ENCODE measurements at regions not wholly inside any gene's neighbourhood (a gene's known extent, or its start where the extent isn't known, plus 50 kb on each side); places are given as distances from the start of the nearest gene placed in this dataset.
"Not testable (repeated sequence)": the region's sequence is repeated elsewhere in the genome, so short reads cannot be mapped to it uniquely, and the experiment has no call there.

- intact Hi-C loops (cut with DNase I) = no loop called here
- ATAC-seq = peak; percentile 70
- no peak for DNase-seq (ENCODE audit: low spot score)
These were observed 83.8 kb downstream of the NIBAN1 start for GRCh38 chr1:184890539-184890973.

DNA sequence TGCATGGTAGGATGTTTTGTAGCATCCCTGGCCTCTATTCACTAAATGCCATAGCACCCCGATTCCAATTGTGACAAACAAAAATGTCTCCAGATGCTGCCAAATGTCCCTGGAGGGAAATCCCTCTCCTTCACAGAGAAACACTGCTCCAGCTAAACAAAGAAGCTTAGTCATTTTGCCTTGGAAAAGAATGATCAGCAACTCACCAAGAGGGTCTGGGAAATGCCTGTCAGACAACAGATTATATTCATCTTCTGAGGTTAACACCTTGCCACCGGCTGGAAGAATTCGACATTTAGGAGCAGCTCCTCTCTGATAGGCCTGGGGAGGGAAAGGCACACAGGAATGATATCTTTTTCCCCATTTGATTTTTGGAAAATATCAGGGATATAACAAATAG lies 84.4 kb downstream of the NIBAN1 start:
- intact Hi-C loops (cut with DNase I) = no loop called here
- ATAC-seq = peak; percentile 48

DNA sequence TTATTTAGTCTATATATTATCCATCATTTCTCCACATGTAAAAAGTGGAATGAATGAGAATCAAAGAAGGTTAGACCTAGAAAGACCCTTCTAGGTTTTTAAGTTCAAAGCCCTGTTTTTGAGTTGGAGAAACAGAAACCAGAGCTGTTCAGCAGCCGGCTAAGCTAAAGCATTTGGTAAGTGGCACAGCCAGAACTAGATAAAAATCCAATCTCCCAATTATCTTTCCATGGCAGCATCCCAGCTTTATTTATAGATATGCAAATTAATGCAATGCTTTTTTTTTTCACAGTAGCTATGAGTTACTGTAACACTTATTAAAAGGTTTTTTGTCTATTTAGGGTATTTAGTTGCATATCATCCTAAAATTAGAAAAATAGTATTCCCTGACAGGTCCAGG lies 85.1 kb downstream of the NIBAN1 start:
- intact Hi-C loops (cut with DNase I) = no loop called here
- no peak for DNase-seq (ENCODE audit: low spot score)
- ATAC-seq = no peak

More for the DNA sequence above, 84.4 kb downstream of the NIBAN1 start:
- no peak for DNase-seq (ENCODE audit: low spot score)

DNA sequence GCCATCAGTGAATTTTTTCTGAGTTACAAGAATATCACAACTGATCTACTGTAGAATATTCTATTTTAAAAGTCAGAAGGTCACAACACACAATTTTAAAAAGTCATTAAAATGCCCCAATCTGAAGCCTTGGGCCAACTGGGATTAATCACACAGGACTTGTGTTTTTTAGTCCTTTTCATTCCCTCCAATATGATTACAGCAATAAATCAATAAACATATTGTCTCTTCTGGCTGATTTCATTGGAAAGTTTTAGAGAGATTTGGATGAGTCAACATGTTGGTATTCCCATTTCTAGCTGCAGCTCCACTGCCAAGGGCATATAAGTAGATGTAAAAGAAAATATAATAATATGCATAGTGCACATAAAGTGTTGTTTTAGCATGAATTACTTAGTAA lies 85.8 kb downstream of the NIBAN1 start:
- DNase-seq (ENCODE audit: low spot score) = no peak
- ATAC-seq = no peak
- intact Hi-C loops (cut with DNase I) = no loop called here

DNA sequence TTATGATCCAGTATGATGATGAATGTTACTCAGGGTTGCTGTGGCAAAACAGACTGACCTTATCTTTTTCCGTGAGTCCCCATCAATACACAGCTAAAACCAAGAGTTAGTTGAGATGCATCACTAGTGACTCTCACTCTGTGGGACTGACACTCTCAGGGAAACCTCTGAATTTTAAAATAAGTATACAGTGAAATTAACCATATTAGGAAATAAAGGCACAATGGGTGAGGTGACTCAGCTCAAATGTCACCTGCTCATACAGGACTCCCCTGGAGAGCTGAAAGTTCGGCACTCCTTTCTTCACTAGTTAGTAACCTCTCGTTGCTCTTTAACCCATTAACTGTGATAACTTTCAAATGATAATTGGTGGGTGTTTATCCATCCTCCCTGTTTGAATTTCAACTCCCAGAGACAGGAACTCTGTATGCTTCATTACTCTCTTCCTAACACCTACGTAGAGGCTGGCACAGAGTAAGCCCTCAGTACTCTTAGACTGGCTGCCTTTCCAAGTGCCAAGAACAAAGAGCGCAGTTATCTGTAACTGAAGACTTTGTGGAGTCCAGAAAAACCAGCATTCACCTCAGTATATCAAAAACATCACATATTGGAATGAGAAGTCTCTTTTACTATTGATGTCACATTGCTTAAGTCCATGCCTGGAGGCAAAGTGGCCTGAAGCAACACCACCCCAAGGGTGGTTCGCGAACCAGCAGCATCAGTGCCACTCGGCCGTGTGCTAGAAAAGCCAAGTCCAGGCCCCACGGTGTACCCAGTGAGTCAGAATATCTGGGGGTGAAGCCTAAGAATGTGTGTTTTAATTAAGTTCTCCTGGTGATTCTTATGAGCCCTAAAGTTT lies 91.1 kb downstream of the NIBAN1 start:
- intact Hi-C loops (cut with DNase I) = no loop called here
- ATAC-seq (no peak), DNase-seq (ENCODE audit: low spot score) (no peak)

DNA sequence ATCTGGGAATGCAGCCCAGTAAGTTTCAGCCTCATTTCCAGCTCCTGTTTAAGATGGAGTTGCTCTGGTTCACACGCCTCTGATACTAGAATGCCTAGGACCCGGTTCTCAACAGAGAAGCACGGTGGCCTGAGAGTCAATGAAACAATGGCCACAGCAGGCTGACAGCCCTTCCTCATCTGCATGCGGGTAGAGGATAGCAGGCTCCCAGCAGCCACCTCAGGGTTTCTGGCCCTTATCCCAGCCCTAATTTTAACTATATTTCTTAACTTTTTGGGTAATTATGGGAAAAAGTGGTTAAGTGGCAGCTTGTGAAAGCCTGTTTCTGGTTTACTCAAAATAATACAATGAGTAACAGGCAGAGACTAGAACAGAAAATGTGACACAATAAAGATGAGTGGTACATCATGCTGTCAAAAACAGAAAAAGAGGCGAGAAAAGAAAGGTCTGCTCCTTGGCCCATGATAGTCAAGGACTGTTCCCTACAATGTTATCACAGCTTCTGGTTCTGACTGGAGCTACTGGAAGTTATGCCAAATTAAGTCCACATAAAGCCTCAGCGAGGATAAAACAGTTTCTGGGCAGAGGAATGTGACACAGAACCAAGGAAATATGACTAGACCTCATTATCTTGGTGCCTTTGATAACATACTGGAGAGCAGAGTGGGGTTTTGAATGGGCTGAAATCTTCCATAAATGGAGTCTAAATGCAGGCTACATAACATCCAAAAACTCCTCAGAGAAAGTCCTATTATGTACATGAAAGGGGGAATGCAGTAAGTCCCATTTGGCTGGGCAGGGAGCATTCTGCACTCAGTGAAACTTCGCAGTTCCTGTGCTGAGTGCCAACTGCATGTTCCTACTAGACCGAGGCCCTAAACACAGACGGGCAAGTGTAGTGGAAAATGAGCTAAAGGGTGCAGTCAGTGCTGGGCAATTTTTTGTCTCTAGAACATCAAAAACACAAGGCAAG lies 92.1 kb downstream of the NIBAN1 start:
- intact Hi-C loops (cut with DNase I) = no loop called here
- ATAC-seq (no peak), DNase-seq (ENCODE audit: low spot score) (no peak)

GRCh38 chr1:184879876-184880557 lies 94.3 kb downstream of the NIBAN1 start:
- DNase-seq (ENCODE audit: low spot score) = no peak
- intact Hi-C loops (cut with DNase I) = no loop called here
- no peak for ATAC-seq

- intact Hi-C loops (cut with DNase I) = no loop called here
- ATAC-seq = no peak
- no peak for DNase-seq (ENCODE audit: low spot score)
These were observed 95.7 kb downstream of the NIBAN1 start for GRCh38 chr1:184878602-184879001.

- no peak for ATAC-seq
- intact Hi-C loops (cut with DNase I) = no loop called here
- DNase-seq (ENCODE audit: low spot score) = no peak
These were observed 96.3 kb downstream of the NIBAN1 start for GRCh38 chr1:184878002-184878401.

- intact Hi-C loops (cut with DNase I); ATAC-seq; DNase-seq (ENCODE audit: low spot score): not testable (repeated sequence)
These were observed 98.3 kb downstream of the NIBAN1 start for GRCh38 chr1:184876015-184876414.

GRCh38 chr1:184875218-184875617 lies 99.1 kb downstream of the NIBAN1 start:
- intact Hi-C loops (cut with DNase I) = no loop called here
- ATAC-seq = no peak
- no peak for DNase-seq (ENCODE audit: low spot score)

DNA sequence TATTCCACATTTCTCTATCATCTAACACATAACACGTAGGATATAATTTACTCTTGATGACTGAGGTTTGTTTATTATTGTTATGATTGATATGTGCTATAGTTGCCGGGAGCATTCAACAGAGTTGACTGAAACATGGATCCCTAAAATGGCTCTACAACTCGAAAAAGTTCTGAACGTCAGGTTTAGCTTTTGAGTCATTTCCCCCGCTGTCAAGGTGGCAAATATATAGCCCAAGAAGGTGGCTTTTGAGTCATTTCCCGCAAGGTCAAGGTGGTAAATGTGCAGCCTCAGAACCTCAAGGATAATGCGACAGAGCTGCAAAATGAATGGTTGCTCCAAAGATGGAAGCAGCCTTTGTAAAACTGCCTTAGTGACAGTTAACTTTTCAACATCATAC lies 104.0 kb downstream of the NIBAN1 start:
- intact Hi-C loops (cut with DNase I) = no loop called here
- ATAC-seq = no peak
- no peak for DNase-seq (ENCODE audit: low spot score)

- intact Hi-C loops (cut with DNase I) = no loop called here
- ATAC-seq (no peak), DNase-seq (ENCODE audit: low spot score) (no peak)
These were observed 106.2 kb downstream of the NIBAN1 start for GRCh38 chr1:184867866-184868689.

DNA sequence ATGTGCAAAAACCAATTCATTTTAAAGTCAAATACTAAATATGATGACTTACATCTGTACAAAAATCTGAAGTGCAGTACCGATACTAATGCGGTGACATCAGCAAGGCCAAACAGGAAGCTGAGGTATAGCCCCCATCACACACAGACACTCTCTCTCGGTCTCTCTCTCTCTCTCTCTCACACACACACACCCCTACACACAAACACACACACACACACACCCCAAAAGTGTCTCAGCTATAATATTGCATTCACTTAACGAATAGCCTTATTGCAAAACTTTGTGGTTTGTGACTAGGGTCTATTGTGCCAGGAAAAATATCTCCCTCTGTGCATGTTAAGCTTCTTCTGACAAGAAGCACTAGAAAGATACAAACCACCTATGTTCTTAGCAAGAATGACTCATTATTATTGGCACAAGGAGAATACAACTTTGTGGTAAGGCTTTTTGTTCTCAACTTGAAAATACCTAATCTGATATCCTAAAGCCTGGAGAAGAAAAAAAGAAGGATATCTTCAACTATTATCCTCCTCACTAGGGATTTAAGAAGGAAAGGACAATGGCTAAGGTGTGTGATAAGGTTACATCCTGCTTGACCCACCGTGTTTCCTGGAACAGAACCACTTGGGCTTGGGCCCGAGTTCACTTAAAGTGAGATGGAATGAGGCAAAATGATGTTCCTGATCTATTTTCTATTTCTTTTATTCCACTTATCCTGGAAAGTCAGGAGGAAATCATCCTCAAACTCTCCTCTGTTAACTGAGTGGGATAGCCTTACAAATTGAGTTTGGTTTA lies 107.1 kb downstream of the NIBAN1 start:
- DNase-seq (ENCODE audit: low spot score) (no peak), ATAC-seq (peak; percentile 96)
- intact Hi-C loops (cut with DNase I) = no loop called here

GRCh38 chr1:184866586-184866985 lies 107.7 kb downstream of the NIBAN1 start:
- ATAC-seq = no peak
- no peak for DNase-seq (ENCODE audit: low spot score)
- intact Hi-C loops (cut with DNase I) = no loop called here

- DNase-seq (ENCODE audit: low spot score) (no peak), ATAC-seq (no peak)
- intact Hi-C loops (cut with DNase I) = no loop called here
These were observed 108.5 kb downstream of the NIBAN1 start for GRCh38 chr1:184865831-184866230.

DNA sequence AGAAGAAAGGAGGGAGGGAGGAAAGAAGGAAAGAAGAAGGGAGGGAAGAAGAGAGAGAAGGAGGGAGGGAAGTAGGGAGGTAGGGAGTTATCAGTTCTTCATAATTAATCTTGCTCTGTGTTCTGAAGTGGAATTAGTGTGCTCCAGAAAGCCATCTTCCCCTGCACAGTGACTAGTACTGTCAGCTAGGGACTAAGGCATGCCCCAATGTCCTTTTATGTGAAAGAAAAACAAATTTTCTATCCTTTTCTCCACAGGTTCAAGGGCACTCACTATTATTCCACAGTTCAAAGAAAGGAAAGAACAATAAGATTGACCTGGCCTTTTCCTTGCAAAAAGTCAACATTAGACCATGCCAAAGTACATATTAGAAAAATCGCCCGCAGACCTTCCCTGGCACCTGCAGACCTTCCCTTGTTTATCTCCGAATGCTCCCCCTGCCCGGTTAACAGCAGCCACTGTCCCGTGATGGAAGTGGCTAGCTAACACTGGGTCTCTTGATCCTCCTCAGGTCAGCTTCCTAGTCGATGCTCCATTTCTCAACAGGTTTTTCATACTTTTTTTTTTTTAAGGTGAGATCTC lies 107.2 kb upstream of the EDEM3 start:
- intact Hi-C loops (cut with DNase I) = no loop called here
- ATAC-seq = no peak
- DNase-seq (ENCODE audit: low spot score) = no peak

All from sciatic nerve (tissue), 2 donors.